ENCODE measurements at regions not wholly inside any gene's neighbourhood (a gene's known extent, or its start where the extent isn't known, plus 50 kb on each side); places are given as distances from the start of the nearest gene placed in this dataset.

GRCh38 chr9:96067600-96067999 is 192.1 kb downstream of the ERCC6L2 start:
- Histone ChIP-seq H3K27ac (ENCODE audit: low read depth, low read length) (no peak overlapping the region), H4K91ac (replicated peaks; ENCODE audit: insufficient read length, low read length) (no peak overlapping the region), H2BK120ac (replicated peaks; ENCODE audit: low read depth, low read length) (no peak overlapping the region), H2AK5ac (ENCODE audit: low read depth, low read length) (no peak overlapping the region), H3K4ac (replicated peaks; ENCODE audit: insufficient read length, low read depth, low read length) (no peak overlapping the region), H3K23me2 (ENCODE audit: low read depth, low read length) (no peaks in the 10 kb centered on the region), H3K18ac (ENCODE audit: extremely low read depth, low read length) (no peak overlapping the region), H3K9ac (replicated peaks in 1 of 4; ENCODE audit: extremely low read depth in 1 of 4, low read depth in 3 of 4, low read length in 3 of 4) (no peak overlapping the region), H2BK5ac (ENCODE audit: low read depth, low read length) (no peak overlapping the region), H3K9me3 (ENCODE audit: insufficient read depth in 2 of 2, low read depth in 1 of 2, low read length in 1 of 2) (no peaks in the 10 kb centered on the region), H3K79me2 (ENCODE audit: control insufficient read depth in 1 of 2, insufficient read depth in 2 of 2, low read length in 2 of 2) (no peaks in the 10 kb centered on the region), H3K23ac (ENCODE audit: insufficient read length) (no peak overlapping the region), H3K56ac (replicated peaks; ENCODE audit: insufficient read length, low read depth, low read length) (no peak overlapping the region), H4K5ac (ENCODE audit: insufficient read length, low read depth, low read length) (no peak overlapping the region), H2AFZ (ENCODE audit: low read length) (no peak overlapping the region), H4K8ac (ENCODE audit: extremely low read depth, insufficient read depth, low read length) (no peak overlapping the region), H3K4me3 (ENCODE audit: extremely low read depth in 1 of 4, insufficient read depth in 2 of 4, low read depth in 3 of 4, low read length in 4 of 4) (no peak overlapping the region), H4K20me1 (replicated peaks in 1 of 2; ENCODE audit: control insufficient read depth in 1 of 2, insufficient read depth in 2 of 2, low read length in 2 of 2) (no peaks in the 10 kb centered on the region), H3K36me3 (ENCODE audit: control insufficient read depth in 2 of 4, insufficient read depth in 4 of 4, low read length in 3 of 4) (no peaks in the 10 kb centered on the region), H3K14ac (ENCODE audit: insufficient read length) (no peak overlapping the region), H3K79me1 (ENCODE audit: low read depth, low read length) (no peaks in the 10 kb centered on the region), H2BK12ac (ENCODE audit: low read depth, low read length) (no peak overlapping the region), H3K4me2 (ENCODE audit: insufficient read depth in 1 of 2, low read depth in 2 of 2, low read length in 2 of 2) (no peak overlapping the region), H3K4me1 (replicated peaks in 1 of 4; ENCODE audit: control insufficient read depth in 3 of 4, insufficient read depth in 4 of 4, low read length in 3 of 4) (peaks cover 0 to 3% (median 1%) of the 10 kb centered on the region in 4 experiments; a peak in 6 of 7 replicates), H2BK20ac (ENCODE audit: low read length) (no peak overlapping the region), H2BK15ac (ENCODE audit: low read length) (no peak overlapping the region), H3K27me3 (replicated peaks in 1 of 4; ENCODE audit: control insufficient read depth in 3 of 4, extremely low read depth in 1 of 4, insufficient read depth in 3 of 4, low read length in 3 of 4) (no peaks in the 10 kb centered on the region)
- TF ChIP-seq TAF1 (IDR thresholded peaks at IDR 0.05; ENCODE audit: low read depth, low read length), result no peak
- TF ChIP-seq, protein P1, sequence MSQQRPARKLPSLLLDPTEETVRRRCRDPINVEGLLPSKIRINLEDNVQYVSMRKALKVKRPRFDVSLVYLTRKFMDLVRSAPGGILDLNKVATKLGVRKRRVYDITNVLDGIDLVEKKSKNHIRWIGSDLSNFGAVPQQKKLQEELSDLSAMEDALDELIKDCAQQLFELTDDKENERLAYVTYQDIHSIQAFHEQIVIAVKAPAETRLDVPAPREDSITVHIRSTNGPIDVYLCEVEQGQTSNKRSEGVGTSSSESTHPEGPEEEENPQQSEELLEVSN (IDR thresholded peaks at IDR 0.05), result no peak
- TF ChIP-seq HDAC2 (IDR thresholded peaks at IDR 0.05; ENCODE audit: borderline replicate concordance in 1 of 2, low read depth in 2 of 2, low read length in 2 of 2), result no peak
- WGBS, 2 experiments (ENCODE audit: extremely low coverage in 1 of 2, insufficient coverage in 1 of 2, insufficient read length in 1 of 2, insufficient replicate concordance in 2 of 2, low coverage in 1 of 2, low lambda C conversion rate in 2 of 2, missing lambda C conversion rate in 1 of 2), result 90% methylated on average over 5 of the region's 5 CpGs; no CpG with 5 or more reads in 1 of the 2 experiments
- no peak for DNase-seq (ENCODE audit: low read depth in 1 of 2, low spot score in 2 of 2)
- CTCF ChIA-PET (ENCODE audit: partially characterized antibody), result interaction anchor here (0.8 to 1.7 kb wide), 2 partner anchors 9 to 28 kb away, joined by 3 to 4 read pairs; no protein-coding TSS in a partner anchor
- POLR2A ChIA-PET (ENCODE audit: partially characterized antibody), result no interaction called here
- FAIRE-seq, result no peak
